ENCODE measurements at regions not wholly inside any gene's neighbourhood (a gene's known extent, or its start where the extent isn't known, plus 50 kb on each side); places are given as distances from the start of the nearest gene placed in this dataset.
A peak's percentile ranks its signal among the peaks of the same experiment; 100 is the strongest.

DNA sequence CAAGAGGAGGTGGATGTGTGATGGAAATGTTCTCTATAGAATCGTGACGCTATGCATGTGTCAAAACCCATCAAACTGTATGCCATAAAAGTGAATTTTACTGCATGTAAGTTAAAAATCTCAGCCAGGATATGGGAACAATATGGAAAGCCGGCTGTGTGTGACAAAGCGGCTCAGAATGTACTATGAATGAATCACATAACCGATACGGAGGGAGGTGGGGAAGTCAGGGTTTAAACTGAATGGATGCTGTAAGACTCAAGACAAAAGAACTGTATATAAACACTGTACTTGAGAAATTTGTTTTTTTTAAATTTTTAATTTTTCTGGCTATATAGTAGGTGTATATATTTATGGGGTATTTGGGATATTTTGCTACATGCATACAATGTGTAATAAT is 111.6 kb upstream of the PDE4B start:
- ATAC-seq (ENCODE audit: low read depth): peak; percentile 54; the same call in 1 of the 2 replicates

More for the DNA sequence above, 111.6 kb upstream of the PDE4B start:
- Histone ChIP-seq H3K36me3 (ENCODE audit: control insufficient read depth, insufficient read depth, low read length) (no peaks in the 10 kb centered on the region), H3K56ac (ENCODE audit: extremely low read depth, insufficient read depth, low read length) (no peak overlapping the region), H3K27ac (ENCODE audit: insufficient read depth, low read length) (no peak overlapping the region), H3K4me3 (ENCODE audit: insufficient read depth, low read depth, low read length) (no peak overlapping the region), H3K4me2 (ENCODE audit: low read depth, low read length) (no peak overlapping the region), H2AK9ac (replicated peaks; ENCODE audit: low read depth, low read length, poor library complexity) (no peak overlapping the region), H3K9me3 (ENCODE audit: control insufficient read depth, insufficient read depth, low read length) (no peaks in the 10 kb centered on the region), H2AK5ac (ENCODE audit: low read depth, low read length) (no peak overlapping the region), H3K79me1 (ENCODE audit: low read depth in 1 of 2, low read length in 2 of 2) (no peaks in the 10 kb centered on the region), H3K9me1 (ENCODE audit: insufficient read depth, low read length) (no peaks in the 10 kb centered on the region), H2BK5ac (ENCODE audit: low read depth, low read length, poor library complexity, severe bottlenecking) (no peak overlapping the region), H3K27me3 (ENCODE audit: control insufficient read depth, insufficient read depth, low read length) (no peaks in the 10 kb centered on the region), H3K4me1 (ENCODE audit: control insufficient read depth, insufficient read depth, low read length) (no peaks in the 10 kb centered on the region), H2BK120ac (ENCODE audit: low read depth, low read length) (no peak overlapping the region), H2BK20ac (ENCODE audit: low read depth, low read length) (no peak overlapping the region), H4K20me1 (ENCODE audit: insufficient read depth, low read length) (no peaks in the 10 kb centered on the region), H3K23ac (ENCODE audit: low read depth, low read length) (no peak overlapping the region), H4K5ac (ENCODE audit: low read depth, low read length) (no peak overlapping the region), H4K8ac (ENCODE audit: low read depth in 2 of 2, low read length in 2 of 2) (no peak overlapping the region), H4K91ac (ENCODE audit: insufficient read depth, low read depth, low read length) (no peak overlapping the region), H3K4ac (ENCODE audit: low read depth, low read length) (no peak overlapping the region), H3K18ac (ENCODE audit: low read depth, low read length) (no peak overlapping the region), H3K9ac (ENCODE audit: low read depth, low read length) (no peak overlapping the region), H2AFZ (replicated peaks; ENCODE audit: low read length, poor library complexity) (no peak overlapping the region), H3K14ac (replicated peaks; ENCODE audit: low read depth, low read length) (no peak overlapping the region), H2BK15ac (ENCODE audit: low read depth, low read length) (no peak overlapping the region)
- 60% methylated on average over 1 of the region's 6 CpGs; no CpG with 5 or more reads in 1 of the 2 experiments for WGBS, 2 experiments (ENCODE audit: extremely low coverage in 2 of 2, insufficient read length in 1 of 2)
- intact Hi-C loops (cut with micrococcal nuclease): loop anchor here (10.0 kb wide), 1 partner anchor 796 kb away; no protein-coding TSS in a partner anchor
- CTCF ChIA-PET: no interaction called here
- in situ Hi-C loops (cut with MboI; ENCODE audit: low sequenced_read_pairs): loop anchor here (10.0 kb wide), 2 partner anchors 466 to 606 kb away; no protein-coding TSS in a partner anchor
- TF ChIP-seq, protein P1, sequence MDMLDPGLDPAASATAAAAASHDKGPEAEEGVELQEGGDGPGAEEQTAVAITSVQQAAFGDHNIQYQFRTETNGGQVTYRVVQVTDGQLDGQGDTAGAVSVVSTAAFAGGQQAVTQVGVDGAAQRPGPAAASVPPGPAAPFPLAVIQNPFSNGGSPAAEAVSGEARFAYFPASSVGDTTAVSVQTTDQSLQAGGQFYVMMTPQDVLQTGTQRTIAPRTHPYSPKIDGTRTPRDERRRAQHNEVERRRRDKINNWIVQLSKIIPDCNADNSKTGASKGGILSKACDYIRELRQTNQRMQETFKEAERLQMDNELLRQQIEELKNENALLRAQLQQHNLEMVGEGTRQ (IDR thresholded peaks at IDR 0.05; ENCODE audit: low read depth, low read length): no peak
- TF ChIP-seq MAFK (IDR thresholded peaks at IDR 0.05; ENCODE audit: low read depth, low read length) (no peak), CHD1 (IDR thresholded peaks at IDR 0.05; ENCODE audit: low read depth, low read length) (no peak), MAZ (IDR thresholded peaks at IDR 0.05; ENCODE audit: borderline replicate concordance, low read depth, low read length) (no peak), MXI1 (IDR thresholded peaks at IDR 0.05; ENCODE audit: borderline replicate concordance, low read depth, low read length) (no peak), SMC3 (IDR thresholded peaks at IDR 0.05; ENCODE audit: low read depth, low read length) (no peak), RCOR1 (IDR thresholded peaks at IDR 0.05; ENCODE audit: insufficient replicate concordance, low read length) (no peak), NFE2L2 (IDR thresholded peaks at IDR 0.05; ENCODE audit: low read depth, low read length) (no peak), BHLHE40 (IDR thresholded peaks at IDR 0.05; ENCODE audit: low read depth, low read length) (no peak), FOS (IDR thresholded peaks at IDR 0.05; ENCODE audit: low read depth, low read length) (no peak), RFX5 (IDR thresholded peaks at IDR 0.05; ENCODE audit: low read depth, low read length) (no peak), POLR2A (IDR thresholded peaks at IDR 0.05; ENCODE audit: low read depth, low read length) (no peak), RAD21 (IDR thresholded peaks at IDR 0.05; ENCODE audit: low read length) (no peak), CEBPB (IDR thresholded peaks at IDR 0.05; ENCODE audit: low read depth, low read length) (no peak)
- TF ChIP-seq, protein P2, sequence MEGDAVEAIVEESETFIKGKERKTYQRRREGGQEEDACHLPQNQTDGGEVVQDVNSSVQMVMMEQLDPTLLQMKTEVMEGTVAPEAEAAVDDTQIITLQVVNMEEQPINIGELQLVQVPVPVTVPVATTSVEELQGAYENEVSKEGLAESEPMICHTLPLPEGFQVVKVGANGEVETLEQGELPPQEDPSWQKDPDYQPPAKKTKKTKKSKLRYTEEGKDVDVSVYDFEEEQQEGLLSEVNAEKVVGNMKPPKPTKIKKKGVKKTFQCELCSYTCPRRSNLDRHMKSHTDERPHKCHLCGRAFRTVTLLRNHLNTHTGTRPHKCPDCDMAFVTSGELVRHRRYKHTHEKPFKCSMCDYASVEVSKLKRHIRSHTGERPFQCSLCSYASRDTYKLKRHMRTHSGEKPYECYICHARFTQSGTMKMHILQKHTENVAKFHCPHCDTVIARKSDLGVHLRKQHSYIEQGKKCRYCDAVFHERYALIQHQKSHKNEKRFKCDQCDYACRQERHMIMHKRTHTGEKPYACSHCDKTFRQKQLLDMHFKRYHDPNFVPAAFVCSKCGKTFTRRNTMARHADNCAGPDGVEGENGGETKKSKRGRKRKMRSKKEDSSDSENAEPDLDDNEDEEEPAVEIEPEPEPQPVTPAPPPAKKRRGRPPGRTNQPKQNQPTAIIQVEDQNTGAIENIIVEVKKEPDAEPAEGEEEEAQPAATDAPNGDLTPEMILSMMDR (conservative IDR thresholded peaks at IDR 0.05; ENCODE audit: low read depth, low read length): no peak
- TF ChIP-seq, protein P3, sequence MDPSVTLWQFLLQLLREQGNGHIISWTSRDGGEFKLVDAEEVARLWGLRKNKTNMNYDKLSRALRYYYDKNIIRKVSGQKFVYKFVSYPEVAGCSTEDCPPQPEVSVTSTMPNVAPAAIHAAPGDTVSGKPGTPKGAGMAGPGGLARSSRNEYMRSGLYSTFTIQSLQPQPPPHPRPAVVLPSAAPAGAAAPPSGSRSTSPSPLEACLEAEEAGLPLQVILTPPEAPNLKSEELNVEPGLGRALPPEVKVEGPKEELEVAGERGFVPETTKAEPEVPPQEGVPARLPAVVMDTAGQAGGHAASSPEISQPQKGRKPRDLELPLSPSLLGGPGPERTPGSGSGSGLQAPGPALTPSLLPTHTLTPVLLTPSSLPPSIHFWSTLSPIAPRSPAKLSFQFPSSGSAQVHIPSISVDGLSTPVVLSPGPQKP (IDR thresholded peaks at IDR 0.05; ENCODE audit: borderline replicate concordance, low read depth, low read length): no peak
- dilution Hi-C loops (cut with HindIII; ENCODE audit: low sequenced_read_pairs, unreplicated experiment): no loop called here
- no TSS peak for BruUV-seq (replicated peaks)
- DNase-seq: peak; percentile 70
- POLR2A ChIA-PET (ENCODE audit: unreplicated experiment): no interaction called here
